A673 (cell line): ENCODE measurements at regions not wholly inside any gene's neighbourhood (a gene's known extent, or its start where the extent isn't known, plus 50 kb on each side); places are given as distances from the start of the nearest gene placed in this dataset.
"Not testable (repeated sequence)": the region's sequence is repeated elsewhere in the genome, so short reads cannot be mapped to it uniquely, and the experiment has no call there.

ENCODE experiments used
- BruUV-seq: library from RNA; stranded (reverse); fragments of 400-500 nt; replicated peaks from 2 replicates; lab custom pipeline; 2021; lab: Mats Ljungman, UMichigan
- CTCF ChIA-PET: fragments of 300-600 bp; sonication (Branson Sonifier 250); formaldehyde crosslinking; loops from one replicate; lab custom pipeline; 2022; ENCODE audit warnings: antibody characterized with exemption; lab: Charles Lee
- POLR2A ChIA-PET: fragments of 300-600 bp; sonication (Branson Sonifier 250); formaldehyde crosslinking; loops from one replicate; lab custom pipeline; 2022; ENCODE audit warnings: antibody characterized with exemption; ENCODE audit not compliant: low non-redundant PET; lab: Charles Lee
- DNase-seq: peaks from one replicate; pipeline ENCODE4 v3.0.0-alpha.2; 2015; ENCODE audit warnings: low spot score
- H3K27ac ChIP-seq: fragments of 200-600 bp; sonication (generic); 2 replicates; pipeline ENCODE4 v1.5.1; 2016; ENCODE audit warnings: mixed run types, low read depth, mild to moderate bottlenecking, mixed read lengths, antibody characterized with exemption, low read length; ENCODE audit not compliant: poor library complexity, severe bottlenecking
- H3K27me3 ChIP-seq: fragments of 200-600 bp; sonication (generic); replicated peaks from 2 replicates; pipeline ENCODE4 v1.6.1; 2017; ENCODE audit warnings: mixed run types, low read depth, mild to moderate bottlenecking, mixed read lengths, antibody characterized with exemption, low read length; ENCODE audit not compliant: insufficient read depth, poor library complexity
- H3K36me3 ChIP-seq: fragments of 200-600 bp; sonication (generic); 2 replicates; pipeline ENCODE4 v1.6.1; 2016; ENCODE audit warnings: mixed run types, mild to moderate bottlenecking, mixed read lengths, antibody characterized with exemption, low read length; ENCODE audit not compliant: insufficient read depth, poor library complexity, severe bottlenecking
- H3K4me1 ChIP-seq: fragments of 200-600 bp; sonication (generic); 2 replicates; pipeline ENCODE4 v1.6.1; 2017; ENCODE audit warnings: mixed run types, mild to moderate bottlenecking, mixed read lengths, antibody characterized with exemption, low read length; ENCODE audit not compliant: insufficient read depth, poor library complexity, severe bottlenecking
- H3K4me3 ChIP-seq: fragments of 200-600 bp; sonication (generic); 2 replicates; pipeline ENCODE4 v1.5.1; 2016; ENCODE audit warnings: low read depth, mixed run types, mild to moderate bottlenecking, mixed read lengths, low read length; ENCODE audit not compliant: poor library complexity, severe bottlenecking
- H3K9me3 ChIP-seq: fragments of 200-600 bp; sonication (generic); 2 replicates; pipeline ENCODE4 v1.6.1; 2016; ENCODE audit warnings: mixed run types, low read depth, mild to moderate bottlenecking, mixed read lengths, antibody characterized with exemption, low read length; ENCODE audit not compliant: poor library complexity, severe bottlenecking
- EZH2 ChIP-seq: fragments of 200-600 bp; sonication (generic); IDR thresholded peaks from 2 replicates; pipeline ENCODE4 v1.6.1; 2017; ENCODE audit warnings: borderline replicate concordance, low read depth, mild to moderate bottlenecking, mixed read lengths, antibody characterized with exemption, low read length; ENCODE audit not compliant: poor library complexity, severe bottlenecking
- intact Hi-C: fragments of 100-400 bp; cut with micrococcal nuclease; formaldehyde crosslinking; loops from one replicate; pipeline ENCODE4 v1.10.0; 2022; ENCODE audit not compliant: unreplicated experiment
- TF ChIP-seq, protein P1 (sequence below): fragments of 300-800, 200-600 bp; sonication (generic); conservative IDR thresholded peaks from 2 replicates; pipeline ENCODE4 v1.5.1; 2017; ENCODE audit warnings: low read depth, mild to moderate bottlenecking, antibody characterized with exemption, low read length, moderate library complexity, mixed read lengths

DNA sequence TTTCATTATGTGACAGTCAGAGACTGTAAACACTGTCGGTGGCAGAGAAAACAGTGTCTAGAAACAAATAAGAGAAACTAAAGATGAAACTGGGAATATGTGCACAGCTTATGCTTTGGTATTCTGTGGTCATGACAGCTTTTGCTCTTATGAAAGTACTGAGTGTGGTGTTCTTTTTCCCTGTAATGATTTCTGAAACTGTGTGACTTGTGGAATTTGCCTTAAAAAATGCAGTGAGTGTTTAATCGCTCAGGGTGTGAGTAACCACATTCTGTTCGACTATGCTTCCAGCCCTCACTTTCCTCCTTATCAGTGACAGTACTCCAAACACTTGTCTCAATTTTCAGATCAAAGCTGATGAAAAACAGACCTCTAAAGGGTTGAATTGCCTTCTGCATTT, 66.9 kb upstream of the DIAPH3 start:
- Histone ChIP-seq H3K36me3 (no peaks in the 10 kb centered on the region), H3K4me3 (no peak overlapping the region), H3K4me1 (peaks cover 21% of the 10 kb centered on the region), H3K27me3 (no peaks in the 10 kb centered on the region), H3K27ac (peak overlapping the region; percentile 12), H3K9me3 (no peaks in the 10 kb centered on the region)
- intact Hi-C loops, result no loop called here
- TF ChIP-seq, protein P1, sequence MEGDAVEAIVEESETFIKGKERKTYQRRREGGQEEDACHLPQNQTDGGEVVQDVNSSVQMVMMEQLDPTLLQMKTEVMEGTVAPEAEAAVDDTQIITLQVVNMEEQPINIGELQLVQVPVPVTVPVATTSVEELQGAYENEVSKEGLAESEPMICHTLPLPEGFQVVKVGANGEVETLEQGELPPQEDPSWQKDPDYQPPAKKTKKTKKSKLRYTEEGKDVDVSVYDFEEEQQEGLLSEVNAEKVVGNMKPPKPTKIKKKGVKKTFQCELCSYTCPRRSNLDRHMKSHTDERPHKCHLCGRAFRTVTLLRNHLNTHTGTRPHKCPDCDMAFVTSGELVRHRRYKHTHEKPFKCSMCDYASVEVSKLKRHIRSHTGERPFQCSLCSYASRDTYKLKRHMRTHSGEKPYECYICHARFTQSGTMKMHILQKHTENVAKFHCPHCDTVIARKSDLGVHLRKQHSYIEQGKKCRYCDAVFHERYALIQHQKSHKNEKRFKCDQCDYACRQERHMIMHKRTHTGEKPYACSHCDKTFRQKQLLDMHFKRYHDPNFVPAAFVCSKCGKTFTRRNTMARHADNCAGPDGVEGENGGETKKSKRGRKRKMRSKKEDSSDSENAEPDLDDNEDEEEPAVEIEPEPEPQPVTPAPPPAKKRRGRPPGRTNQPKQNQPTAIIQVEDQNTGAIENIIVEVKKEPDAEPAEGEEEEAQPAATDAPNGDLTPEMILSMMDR, result no peak
- TF ChIP-seq EZH2, result no peak
- DNase-seq, result no peak
- POLR2A ChIA-PET, result no interaction called here
- no TSS peak for BruUV-seq
- CTCF ChIA-PET, result no interaction called here

DNA sequence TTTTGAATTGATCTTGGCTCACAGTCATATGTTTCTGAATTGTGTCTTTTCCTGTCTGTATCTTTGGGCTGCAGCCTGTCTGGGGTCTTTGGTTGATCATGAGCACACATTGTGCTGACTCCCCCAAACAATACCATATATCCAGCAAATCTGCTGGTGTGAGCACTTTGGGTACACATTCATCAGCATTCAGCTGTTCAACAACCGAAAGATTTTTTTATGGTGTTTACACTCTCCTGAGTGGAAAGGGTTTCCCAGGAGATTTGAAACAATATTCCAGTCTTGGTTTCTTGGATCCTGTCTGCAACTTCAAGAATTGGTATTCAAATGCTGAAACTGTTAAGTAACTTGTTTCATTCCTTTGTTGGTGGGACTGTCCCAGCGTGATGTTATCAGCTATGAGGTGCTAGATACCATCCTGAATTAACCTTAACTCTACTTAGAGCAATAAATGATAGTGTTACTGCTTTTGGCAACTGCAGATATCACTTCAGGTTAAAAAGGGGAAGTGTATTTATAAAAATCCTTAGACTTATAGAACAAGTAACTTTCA, 78.4 kb upstream of the DIAPH3 start:
- Histone ChIP-seq H3K36me3 (no peaks in the 10 kb centered on the region), H3K9me3 (no peaks in the 10 kb centered on the region), H3K27me3 (no peaks in the 10 kb centered on the region), H3K27ac (no peak overlapping the region), H3K4me3 (no peak overlapping the region), H3K4me1 (peaks cover 7% of the 10 kb centered on the region)
- ChIA-PET POLR2A (no interaction called here), CTCF (no interaction called here)
- intact Hi-C loops, result no loop called here
- DNase-seq, result no peak
- BruUV-seq, result no TSS peak
- TF ChIP-seq EZH2, result no peak
- TF ChIP-seq, protein P1, result no peak

DNA sequence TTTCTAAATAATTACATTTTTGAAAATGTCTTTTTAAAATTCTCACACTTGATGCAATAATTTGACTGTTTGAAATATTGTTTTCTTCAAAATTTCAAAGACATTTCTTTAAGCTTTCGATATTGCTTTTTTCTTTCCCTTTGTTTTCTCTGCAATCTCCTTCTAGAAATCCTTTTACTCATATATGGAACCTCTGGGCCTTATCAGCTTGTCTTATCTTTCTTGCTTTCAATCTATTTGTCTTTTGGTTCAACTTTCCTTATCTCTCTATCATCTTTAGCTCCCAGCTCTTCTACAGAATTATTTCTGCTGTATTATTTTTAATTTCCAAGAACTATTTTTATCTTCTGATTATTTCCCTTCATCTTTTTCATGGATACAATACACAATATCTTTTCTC, 80.7 kb upstream of the DIAPH3 start:
- ChIA-PET CTCF (no interaction called here), POLR2A (no interaction called here)
- Histone ChIP-seq H3K4me3 (no peak overlapping the region), H3K4me1 (peaks cover 7% of the 10 kb centered on the region), H3K9me3 (no peaks in the 10 kb centered on the region), H3K36me3 (no peaks in the 10 kb centered on the region), H3K27me3 (no peaks in the 10 kb centered on the region), H3K27ac (no peak overlapping the region)
- intact Hi-C loops, result no loop called here
- TF ChIP-seq, protein P1, result no peak
- TF ChIP-seq EZH2, result no peak
- no TSS peak for BruUV-seq
- DNase-seq, result no peak

DNA sequence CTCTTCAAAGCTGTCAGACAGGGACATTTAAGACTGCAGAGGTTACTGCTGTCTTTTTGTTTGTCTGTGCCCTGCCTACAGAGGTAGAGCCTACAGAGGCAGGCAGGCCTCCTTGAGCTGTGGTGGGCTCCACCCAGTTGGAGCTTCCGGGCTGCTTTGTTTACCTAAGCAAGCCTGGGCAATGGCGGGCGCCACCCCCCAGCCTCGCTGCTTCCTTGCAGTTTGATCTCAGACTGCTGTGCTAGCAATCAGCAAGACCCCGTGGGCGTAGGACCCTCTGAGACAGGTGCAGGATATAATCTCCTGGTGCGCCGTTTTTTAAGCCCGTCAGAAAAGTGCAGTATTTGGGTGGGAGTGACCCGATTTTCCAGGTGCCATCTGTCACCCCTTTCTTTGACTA, 87.7 kb upstream of the DIAPH3 start:
- intact Hi-C loops, CTCF ChIA-PET, H3K27ac ChIP-seq, H3K36me3 ChIP-seq, BruUV-seq, H3K4me1 ChIP-seq, DNase-seq, H3K9me3 ChIP-seq, POLR2A ChIA-PET, H3K27me3 ChIP-seq, H3K4me3 ChIP-seq: not testable (repeated sequence)
